ENCODE measurements at regions not wholly inside any gene's neighbourhood (a gene's known extent, or its start where the extent isn't known, plus 50 kb on each side); places are given as distances from the start of the nearest gene placed in this dataset.

DNA sequence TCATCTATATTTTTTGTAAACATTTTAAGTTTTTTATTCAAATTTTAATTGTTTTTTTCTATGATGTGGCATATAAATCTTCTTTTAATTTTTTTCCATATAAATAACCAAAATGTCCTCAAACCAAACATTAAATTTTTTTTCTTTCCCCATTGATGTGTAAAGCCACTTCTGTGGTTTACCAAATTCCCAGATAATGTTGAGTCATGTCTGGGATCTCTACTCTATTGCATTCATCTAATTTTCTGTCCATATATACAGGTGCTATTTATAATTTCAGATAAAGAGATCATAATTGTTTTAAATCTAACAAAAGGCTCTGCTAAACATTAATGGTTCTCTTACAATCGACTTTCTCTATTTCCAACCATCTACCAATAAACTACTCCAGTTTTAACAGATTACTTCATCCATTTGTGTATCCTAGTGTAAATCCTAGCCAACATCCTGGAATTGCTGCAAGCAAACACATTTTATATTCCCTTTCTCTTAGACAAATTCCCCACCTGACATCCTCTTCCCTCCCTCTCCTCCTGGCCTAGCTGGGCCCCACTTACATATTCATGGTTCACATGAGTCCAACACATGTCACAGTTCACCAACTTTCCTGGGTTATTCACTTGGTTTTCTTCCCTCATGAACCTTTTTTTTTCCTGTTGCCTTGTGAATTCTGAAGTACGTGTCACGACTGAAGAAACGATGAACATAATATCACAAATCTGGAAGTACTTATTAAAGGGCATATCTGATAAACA, 368.0 kb upstream of the AGTR1 start:
- DNase-seq, result no peak

DNA sequence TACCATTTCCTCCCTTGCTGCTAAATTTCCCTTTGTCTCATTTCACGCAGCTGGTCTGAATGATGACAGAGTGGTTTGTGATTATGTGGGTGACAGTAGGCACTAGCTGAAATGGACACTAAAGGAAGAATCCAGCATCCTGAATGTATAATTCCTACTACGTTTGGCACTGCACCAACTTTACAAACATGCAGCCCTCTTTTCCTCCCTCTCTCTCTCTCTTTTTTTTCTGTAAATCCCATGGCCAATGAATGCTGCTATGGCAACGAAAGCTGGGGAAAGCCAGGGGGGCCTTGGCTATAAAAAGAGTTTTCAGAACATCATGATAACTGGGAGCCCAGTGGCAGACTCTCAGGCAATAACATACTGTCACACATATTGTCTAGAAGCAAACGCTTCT, 367.2 kb upstream of the AGTR1 start:
- no peak for DNase-seq

GRCh38 chr3:148331081-148331846, 366.4 kb upstream of the AGTR1 start:
- no peak for DNase-seq

GRCh38 chr3:148332509-148332908, 365.2 kb upstream of the AGTR1 start:
- no peak for DNase-seq

DNA sequence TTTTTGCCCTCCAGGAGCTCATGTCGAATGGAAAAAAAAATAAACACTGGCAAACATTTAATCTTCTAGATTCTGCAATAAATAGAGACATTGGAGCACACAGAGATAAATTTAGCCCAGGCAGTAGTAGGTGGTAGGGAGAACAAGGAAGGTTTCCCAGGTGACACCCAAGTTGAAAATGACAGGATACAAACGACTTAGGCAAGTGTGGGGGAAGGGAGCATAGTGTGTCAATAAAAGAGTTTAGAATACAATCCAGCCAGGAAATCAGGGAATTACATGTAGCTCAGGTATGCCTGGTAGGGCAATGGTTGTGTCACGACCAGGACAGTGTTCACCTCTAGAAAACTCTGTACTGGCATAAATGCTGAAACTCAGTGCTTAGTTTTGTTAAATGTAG, 364.6 kb upstream of the AGTR1 start:
- DNase-seq, result no peak

GRCh38 chr3:148335612-148336011, 362.1 kb upstream of the AGTR1 start:
- no peak for DNase-seq

DNA sequence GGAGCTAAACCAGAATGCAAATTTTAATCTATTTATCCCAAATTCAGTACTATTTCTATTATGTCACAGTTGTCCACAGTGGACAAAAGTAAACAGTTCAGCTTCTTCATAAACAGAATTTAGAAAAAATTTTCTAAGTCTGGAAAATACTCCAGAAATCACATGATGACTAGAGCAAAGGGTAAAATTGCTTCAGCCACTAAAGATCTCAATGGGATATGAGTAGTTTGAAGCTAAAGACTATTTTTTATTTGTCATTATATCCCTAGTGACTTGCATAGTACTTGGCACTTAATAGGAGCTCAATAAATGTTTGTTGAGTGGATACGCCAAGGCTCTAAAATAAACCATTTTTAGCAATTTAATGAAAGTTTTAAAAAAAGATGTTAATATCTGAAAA, 354.3 kb upstream of the AGTR1 start:
- DNase-seq, result no peak

- DNase-seq, result no peak
Observed at GRCh38 chr3:148344521-148344920, 353.2 kb upstream of the AGTR1 start.

DNA sequence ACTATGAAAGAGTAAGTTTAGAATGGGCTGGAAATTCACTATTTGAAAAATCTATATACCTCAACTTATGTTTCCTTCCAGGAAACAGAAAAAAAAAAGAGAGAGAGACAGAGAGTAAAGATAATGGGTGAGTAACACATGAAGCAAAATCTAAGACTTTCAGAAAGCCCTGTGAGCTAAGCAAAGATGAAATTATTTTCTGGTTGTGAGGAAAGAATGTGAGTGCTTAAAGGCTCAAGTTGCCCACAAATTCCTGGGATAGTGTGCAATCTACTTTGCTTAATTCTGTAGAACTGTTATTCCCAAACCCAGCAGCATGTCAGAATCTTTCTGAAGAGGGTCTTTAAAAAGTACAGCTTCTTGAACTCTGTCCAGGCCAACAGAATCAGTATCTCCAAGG, 337.7 kb upstream of the AGTR1 start:
- DNase-seq, result no peak

DNA sequence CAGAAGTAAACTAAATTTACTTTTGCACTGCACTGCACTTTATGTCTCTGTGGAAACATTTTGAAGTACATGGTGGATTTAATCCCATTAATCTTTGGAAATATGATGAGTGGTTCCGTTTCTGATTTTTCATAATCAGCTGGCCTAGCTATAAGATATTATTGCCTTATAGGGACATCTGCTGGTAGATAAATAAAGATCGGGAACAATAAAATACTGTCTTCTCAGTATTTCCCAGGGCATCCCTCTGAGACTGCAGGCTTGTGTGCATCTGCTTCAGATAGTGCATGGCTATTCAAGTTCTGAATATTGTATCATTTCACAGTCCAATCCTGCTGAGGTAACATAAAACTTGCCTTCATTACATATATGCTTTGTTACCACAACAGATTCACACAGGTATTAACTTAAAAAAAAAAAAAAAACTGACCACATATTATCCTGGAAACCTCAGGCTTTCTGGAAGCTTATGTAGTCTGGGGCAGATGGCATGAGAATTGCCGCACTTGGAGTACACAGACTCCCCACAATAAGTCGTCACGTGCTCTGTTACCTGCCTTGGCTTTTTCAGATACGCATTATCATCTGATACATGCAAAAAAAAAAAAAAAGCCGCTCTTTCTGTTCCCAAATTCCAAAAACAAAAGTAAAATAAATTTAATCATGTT, 330.8 kb upstream of the AGTR1 start:
- no peak for DNase-seq

DNA sequence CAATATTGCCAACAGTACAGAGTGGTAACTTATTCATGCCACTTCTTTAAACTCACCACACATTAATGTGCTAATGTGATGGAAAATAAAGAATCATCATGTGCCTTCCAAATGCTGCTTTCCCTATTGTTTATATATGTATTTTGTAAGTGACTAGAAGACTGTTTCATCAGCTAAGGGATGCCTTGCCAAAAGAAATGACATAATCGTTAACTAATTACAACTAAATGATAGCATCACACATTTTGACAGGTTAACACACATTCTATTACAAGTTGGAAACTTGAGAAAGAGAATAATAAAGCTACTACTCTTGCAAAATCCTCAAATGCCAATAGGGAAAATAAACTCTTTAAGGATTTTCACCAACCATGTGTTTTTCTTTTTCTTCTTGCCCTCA, 329.9 kb upstream of the AGTR1 start:
- no peak for DNase-seq

DNA sequence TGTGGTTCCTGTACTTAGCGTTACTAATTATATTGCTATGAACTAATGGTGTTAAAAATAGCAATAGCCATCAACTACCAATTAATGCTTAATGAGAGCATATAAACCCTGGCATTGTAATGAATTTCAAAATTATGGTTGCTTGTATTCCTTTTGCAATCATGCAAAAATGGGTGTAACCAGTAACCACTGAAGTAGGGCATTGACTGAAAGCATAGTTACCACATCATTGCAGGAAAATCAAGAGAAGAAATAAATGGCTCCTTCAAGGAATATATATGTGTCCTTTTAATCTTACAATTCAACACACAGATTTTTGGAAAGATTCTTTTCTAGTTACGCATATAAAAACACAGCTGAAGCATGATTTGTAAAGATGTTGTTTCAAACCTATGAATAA, 328.3 kb upstream of the AGTR1 start:
- DNase-seq, result no peak

DNA sequence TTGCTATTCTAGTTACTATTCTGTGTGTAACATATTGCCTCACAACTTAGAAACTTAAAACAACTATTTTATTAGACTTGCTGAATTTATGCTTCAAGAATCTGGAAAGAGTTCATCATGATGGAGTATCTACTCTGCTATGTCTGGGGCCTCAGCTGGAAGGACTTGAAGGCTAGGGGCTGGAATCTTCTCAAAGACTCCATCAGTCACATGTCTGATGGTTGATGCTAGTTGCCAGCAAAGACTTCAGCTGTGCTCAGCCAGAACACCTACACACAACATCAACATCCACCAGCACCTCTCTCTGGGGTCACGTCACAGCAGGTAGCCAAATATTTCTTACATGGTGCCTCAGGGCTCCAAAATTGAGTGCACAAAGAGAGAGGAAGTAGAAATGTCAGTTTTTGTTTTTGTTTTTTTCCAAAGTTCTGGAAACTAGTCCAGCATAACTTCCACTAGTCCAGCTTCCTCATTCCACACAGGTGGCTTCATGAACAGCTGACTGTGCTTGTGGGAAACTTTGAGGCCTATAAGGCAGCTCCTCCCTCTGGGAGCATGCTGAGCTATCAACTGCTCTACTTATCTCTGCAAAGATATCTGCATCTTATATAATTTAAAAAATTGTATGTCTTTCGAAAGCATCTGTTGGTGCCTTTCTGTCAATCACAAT, 325.4 kb upstream of the AGTR1 start:
- DNase-seq, result no peak

GRCh38 chr3:148373961-148374360, 323.7 kb upstream of the AGTR1 start:
- no peak for DNase-seq

DNA sequence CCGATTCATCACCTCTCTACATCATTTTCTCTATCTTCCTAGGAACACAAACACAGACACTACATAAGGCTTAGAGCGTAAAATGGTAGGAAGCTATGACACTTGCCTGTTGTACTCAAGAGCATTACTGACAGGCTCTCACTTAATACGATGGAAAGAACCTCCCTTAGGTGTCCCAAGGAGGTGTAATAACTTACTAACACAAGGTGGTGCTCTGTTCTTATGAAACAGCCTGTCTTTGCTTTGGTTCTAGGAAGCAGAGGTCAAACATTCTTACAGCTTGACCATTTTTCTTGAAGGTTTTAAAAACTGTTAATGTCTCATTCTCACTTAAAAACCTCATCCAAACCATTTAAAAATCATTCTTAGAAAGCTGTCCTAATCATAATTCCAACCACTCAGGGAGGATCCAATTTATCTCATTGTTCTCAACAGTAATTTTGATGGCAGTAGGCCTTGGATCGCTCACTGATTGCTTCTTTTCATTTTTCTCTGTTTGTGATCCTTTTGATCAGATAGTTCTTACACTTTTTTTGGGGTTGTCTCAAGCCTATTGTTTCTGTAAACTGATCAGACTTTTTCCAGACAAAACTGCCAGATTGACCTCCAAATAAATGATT, 317.8 kb upstream of the AGTR1 start:
- DNase-seq, result no peak

DNA sequence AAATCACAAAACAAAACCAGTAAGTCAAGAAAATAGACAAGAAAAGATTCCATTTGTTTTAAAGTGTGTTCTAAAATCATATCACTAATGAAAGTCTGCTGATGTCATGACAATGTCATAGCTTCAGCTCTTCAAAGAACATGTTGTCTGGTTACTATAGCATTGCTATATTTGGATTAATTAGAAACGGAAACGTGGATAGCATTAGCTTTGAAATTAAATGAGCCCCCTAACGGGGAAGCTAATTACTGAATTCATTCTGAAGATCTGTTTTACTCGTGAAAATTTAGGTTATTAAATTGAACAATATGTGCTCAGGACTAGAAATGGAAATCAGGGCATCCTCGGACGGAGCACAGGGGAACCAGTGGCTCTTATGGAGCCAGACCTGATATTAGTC, 316.7 kb upstream of the AGTR1 start:
- DNase-seq, result no peak

- DNase-seq, result no peak
Observed at GRCh38 chr3:148389916-148390315, 307.8 kb upstream of the AGTR1 start.

DNA sequence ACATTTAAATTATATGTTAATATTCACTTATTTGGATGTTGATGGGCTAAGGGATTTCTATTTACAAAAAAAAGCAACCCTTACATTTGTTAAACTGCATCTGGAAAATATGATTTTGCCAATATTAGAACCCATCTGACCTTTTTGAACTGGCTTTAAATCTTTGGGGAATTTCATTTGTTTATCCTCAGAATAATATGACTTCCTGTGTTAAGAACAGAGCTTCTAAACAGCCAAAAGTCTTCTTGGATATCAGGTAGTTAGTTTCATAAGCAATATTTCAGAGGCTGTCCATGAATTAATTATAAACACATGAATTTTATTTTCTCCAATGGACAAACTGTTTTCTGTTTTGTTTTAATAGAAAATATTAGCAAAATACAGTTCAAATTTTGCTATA, 301.9 kb upstream of the AGTR1 start:
- no peak for DNase-seq

DNA sequence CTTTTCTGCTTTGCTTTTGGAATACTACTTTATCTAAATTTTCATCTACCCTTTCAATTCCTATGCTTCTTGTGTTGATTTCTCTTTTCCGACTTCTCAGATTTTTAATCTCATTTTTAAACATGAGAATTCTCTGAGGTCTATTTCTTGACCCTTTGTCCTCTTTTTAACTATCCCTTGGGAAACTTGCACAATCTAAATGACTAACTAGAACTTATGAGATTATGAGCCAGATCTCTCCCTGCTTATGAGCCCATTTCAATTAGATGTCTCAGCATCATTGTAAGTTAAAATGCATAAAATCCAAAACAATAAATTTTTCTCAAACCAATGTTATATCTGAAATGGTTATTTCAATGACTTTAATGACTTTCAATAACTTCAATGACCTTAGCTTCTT, 296.9 kb upstream of the AGTR1 start:
- no peak for DNase-seq

- DNase-seq, result no peak
Observed at GRCh38 chr3:148408667-148409066, 289.0 kb upstream of the AGTR1 start.

DNA sequence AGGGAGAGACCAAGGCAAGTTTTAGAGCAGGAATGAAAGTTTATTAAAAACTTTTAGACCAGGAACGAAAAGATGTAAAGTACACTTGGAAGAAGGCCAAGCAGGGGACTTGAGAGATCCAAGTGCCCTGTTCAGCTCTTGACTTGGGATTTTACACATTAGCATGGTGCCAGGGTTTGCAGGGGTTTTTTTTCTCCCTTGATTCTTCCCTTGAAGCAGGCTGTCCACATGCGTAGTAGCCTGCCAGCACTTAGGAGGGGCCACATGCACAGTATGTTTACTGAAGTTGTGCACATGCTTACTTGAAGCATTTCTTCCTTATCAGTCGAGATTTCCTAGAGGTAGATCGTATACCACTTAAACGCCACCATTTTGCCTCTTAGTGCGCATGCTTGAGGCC, 277.5 kb upstream of the AGTR1 start:
- no peak for DNase-seq

- DNase-seq, result no peak
Observed at GRCh38 chr3:148428862-148429605, 268.7 kb upstream of the AGTR1 start.
